Fibroblast of villous mesenchyme (primary cell): ENCODE measurements at regions not wholly inside any gene's neighbourhood (a gene's known extent, or its start where the extent isn't known, plus 50 kb on each side); places are given as distances from the start of the nearest gene placed in this dataset.

ENCODE experiments used
- DNase-seq: peaks from one replicate; pipeline ENCODE4 v3.0.0-alpha.2; 2010; ENCODE audit warnings: low read depth
- H3K4me3 ChIP-seq: 2 replicates; pipeline ENCODE4 v1.5.1; 2011; ENCODE audit warnings: low read depth, mild to moderate bottlenecking, low read length
- TF ChIP-seq, protein P1 (sequence below): IDR thresholded peaks from 2 replicates; pipeline ENCODE4 v1.5.1; 2012; ENCODE audit warnings: low read depth, mild to moderate bottlenecking, low read length; ENCODE audit not compliant: insufficient read depth

DNA sequence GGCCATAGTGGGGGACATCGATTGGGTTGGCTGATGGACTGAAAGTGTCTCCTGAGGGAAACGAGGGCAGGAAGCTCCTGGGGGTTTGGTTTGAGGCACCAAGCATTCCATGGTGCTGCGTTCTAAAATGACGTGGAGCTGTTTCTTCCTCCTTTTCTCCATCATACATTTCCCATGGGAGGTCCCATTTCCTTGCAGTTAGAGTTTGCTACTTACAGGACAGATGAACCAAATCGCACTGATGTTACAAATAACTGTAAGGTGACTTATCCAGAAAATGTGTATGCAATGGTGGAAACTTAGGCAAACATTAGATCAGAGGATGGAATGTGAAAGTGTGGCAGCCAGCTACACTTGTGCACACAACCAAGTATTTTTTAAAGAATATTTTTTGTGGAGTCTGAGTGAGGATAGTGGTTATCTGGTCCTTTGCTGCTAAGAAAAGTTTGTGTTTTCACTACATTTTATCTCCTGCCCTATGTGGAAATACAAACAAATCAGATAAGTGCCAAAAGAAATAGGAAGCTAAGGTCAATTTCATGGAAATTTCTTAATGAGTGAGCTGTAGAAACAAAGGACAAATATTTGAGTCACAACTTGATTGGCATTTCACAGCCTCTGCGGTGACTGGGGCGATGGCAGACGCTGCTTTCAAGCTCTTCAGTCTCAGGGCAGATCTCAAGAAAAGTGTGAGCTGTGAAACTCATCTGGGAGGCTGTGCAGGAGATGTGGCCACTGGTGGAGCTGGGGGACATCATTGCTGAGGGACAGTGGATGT lies 256.2 kb downstream of the TSN start:
- TF ChIP-seq, protein P1, sequence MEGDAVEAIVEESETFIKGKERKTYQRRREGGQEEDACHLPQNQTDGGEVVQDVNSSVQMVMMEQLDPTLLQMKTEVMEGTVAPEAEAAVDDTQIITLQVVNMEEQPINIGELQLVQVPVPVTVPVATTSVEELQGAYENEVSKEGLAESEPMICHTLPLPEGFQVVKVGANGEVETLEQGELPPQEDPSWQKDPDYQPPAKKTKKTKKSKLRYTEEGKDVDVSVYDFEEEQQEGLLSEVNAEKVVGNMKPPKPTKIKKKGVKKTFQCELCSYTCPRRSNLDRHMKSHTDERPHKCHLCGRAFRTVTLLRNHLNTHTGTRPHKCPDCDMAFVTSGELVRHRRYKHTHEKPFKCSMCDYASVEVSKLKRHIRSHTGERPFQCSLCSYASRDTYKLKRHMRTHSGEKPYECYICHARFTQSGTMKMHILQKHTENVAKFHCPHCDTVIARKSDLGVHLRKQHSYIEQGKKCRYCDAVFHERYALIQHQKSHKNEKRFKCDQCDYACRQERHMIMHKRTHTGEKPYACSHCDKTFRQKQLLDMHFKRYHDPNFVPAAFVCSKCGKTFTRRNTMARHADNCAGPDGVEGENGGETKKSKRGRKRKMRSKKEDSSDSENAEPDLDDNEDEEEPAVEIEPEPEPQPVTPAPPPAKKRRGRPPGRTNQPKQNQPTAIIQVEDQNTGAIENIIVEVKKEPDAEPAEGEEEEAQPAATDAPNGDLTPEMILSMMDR: no peak
- no peak for DNase-seq

DNA sequence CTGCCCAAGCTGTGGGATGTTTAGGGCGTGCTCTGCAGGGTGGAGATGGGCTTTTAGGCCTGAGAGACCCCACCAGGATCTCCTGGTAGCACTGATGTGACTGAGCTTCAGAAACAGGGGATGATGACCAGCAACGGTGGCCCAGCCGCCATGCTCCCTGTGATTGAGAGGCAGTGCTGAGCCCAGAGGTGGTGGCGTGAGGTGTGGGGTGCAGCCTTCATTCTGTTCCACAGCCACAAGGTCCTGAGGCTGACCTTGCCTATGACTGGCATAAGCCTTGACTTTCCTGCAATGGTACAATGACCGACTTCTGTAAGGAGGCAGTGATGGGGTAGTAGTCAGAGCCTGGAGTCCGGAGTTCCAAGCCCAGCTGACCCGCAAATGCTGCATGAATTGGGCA lies 263.3 kb downstream of the TSN start:
- H3K4me3 ChIP-seq: no peak overlapping the region
- TF ChIP-seq, protein P1: no peak
- no peak for DNase-seq

More for the DNA sequence above, 256.2 kb downstream of the TSN start:
- no peak overlapping the region for H3K4me3 ChIP-seq

DNA sequence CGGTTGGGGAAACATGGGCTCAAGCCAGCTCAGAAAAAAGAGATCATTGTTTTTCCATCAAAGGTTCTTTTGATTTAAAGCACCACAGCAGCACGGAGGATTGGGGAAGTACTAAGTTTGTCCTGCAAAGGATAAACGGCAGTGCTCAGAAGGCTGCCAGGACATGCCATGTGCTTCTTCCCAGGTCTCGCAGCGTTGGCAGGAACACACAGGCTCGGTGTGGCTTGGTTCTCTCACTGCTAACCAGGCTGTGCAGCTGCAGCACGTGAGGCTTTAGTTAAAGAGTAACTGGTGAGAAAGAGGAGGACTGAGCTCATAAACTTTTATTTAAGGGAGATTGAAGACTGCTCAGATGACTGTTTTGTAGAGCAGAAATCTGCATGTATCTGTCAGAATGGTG lies 264.3 kb downstream of the TSN start:
- DNase-seq: no peak
- TF ChIP-seq, protein P1: no peak
- no peak overlapping the region for H3K4me3 ChIP-seq

DNA sequence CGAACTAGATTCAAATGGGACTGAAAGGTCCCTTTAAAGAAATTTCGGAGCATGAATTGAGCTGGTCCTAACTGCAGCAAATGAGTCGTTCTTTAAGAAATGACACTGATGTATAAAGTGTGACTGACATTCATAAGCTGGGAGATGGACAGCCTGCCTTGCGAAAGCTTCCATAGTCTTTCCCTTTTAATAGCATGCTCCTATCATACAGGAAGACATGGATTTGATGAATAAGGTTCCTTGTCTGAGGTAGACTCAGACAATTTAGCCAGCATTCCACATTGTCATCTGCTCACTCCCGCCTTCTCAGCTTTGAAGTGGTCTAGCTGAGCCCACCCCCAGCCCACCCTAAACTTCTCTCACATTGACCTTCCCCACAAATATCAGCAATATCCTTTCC lies 264.9 kb downstream of the TSN start:
- TF ChIP-seq, protein P1: no peak
- DNase-seq: no peak
- H3K4me3 ChIP-seq: no peak overlapping the region

DNA sequence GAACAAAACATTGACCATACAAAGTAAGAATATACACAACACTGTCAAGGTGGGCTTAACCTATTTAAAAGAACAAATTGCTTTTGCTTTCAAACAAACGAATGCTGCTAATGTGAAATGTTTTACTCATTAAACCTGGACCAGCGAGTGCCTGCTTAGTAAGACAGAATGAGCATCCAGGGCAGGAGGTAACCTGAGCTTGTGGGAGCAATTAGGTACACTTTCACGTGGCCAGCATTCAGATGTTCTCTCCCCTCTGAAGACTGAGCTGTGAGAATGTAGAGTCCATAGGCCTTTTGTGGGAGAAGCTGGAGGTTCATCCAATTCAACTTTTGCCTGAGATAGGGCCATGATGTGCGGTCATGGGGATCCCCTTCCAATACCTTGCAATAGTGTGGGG lies 266.5 kb downstream of the TSN start:
- DNase-seq: no peak
- TF ChIP-seq, protein P1: no peak
- H3K4me3 ChIP-seq: no peak overlapping the region

DNA sequence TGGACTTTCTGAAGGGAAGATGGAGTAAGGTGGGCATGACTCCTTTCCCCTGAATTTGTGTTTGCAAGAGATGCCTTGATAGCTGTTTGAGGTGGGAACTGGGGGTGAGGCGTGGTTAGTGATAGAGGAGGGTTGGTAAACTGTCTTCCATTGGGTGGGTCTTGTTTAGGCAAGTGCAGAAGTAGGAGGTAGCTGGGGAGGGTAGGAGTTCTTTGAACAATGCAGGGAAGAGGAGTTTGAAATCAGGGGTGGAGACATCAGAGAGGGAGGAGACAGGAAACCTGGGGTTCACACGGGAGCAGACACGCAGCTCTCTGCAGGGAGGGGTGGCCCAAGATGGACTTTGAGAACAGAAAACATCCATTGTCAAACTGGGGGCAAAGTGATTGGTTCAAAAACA lies 267.1 kb downstream of the TSN start:
- no peak for DNase-seq
- TF ChIP-seq, protein P1: no peak
- H3K4me3 ChIP-seq: no peak overlapping the region
